SK-N-SH (cell line): ENCODE measurements at regions not wholly inside any gene's neighbourhood (a gene's known extent, or its start where the extent isn't known, plus 50 kb on each side); places are given as distances from the start of the nearest gene placed in this dataset.

ENCODE experiments used
- CTCF ChIA-PET: fragments of 300-600, 350-600 bp; formaldehyde crosslinking; extraction: SDS; loops from one replicate; lab custom pipeline; 2021; lab: Yijun Ruan, JAX
- POLR2A ChIA-PET: fragments of 350-600 bp; sonication (Branson Sonifier 250); formaldehyde crosslinking; extraction: SDS; loops from one replicate; lab custom pipeline; 2020; ENCODE audit warnings: antibody characterized with exemption, inconsistent platforms; lab: Yijun Ruan, JAX
- DNase-seq: peaks from one replicate; pipeline ENCODE4 v3.0.0; 2012
- H2AFZ ChIP-seq: fragments of 200-600 bp; sonication (generic); 2 replicates; pipeline ENCODE4 v1.8.1; 2016; ENCODE audit warnings: antibody characterized with exemption, mild to moderate bottlenecking, low read depth
- H3F3A ChIP-seq: fragments of 200-600 bp; sonication (generic); replicated peaks from 2 replicates; pipeline ENCODE3; 2016; ENCODE audit warnings: antibody characterized with exemption, mild to moderate bottlenecking; ENCODE audit not compliant: insufficient read depth
- H3K27ac ChIP-seq, 2 experiments: fragments of 200-500 bp in 1 of 2; fragments of 200-600 bp in 1 of 2; sonication (Bioruptor generic) in 1 of 2; sonication (generic), shearing (Covaris generic) in 1 of 2; 2 replicates each; pipeline versions ENCODE4 v1.5.1 to v1.6.1; 2014 to 2016; ENCODE audit warnings: low read depth in 2 of 2, inconsistent platforms in 1 of 2, low read length in 1 of 2, mild to moderate bottlenecking in 1 of 2, mixed read lengths in 1 of 2
- H3K27me3 ChIP-seq: fragments of 200-600 bp; sonication (generic), shearing (Covaris generic); 2 replicates; pipeline ENCODE4 v1.6.1; 2016; ENCODE audit warnings: mixed run types; ENCODE audit not compliant: insufficient read depth
- H3K36me3 ChIP-seq, 2 experiments: fragments of 200-500 bp in 1 of 2; fragments of 200-600 bp in 1 of 2; sonication (Bioruptor generic) in 1 of 2; sonication (generic) in 1 of 2; replicated peaks in 1 of 2; 2 replicates each; pipeline versions ENCODE3 to v1.5.1; 2014 to 2016; ENCODE audit warnings: low read length in 1 of 2, mild to moderate bottlenecking in 1 of 2; ENCODE audit not compliant: insufficient read depth in 2 of 2, control insufficient read depth in 1 of 2
- H3K4me1 ChIP-seq, 2 experiments: fragments of 200-500 bp in 1 of 2; fragments of 200-600 bp in 1 of 2; sonication (Bioruptor generic) in 1 of 2; sonication (generic), shearing (Covaris generic) in 1 of 2; 2 replicates each; pipeline versions ENCODE4 v1.5.1 to v1.6.1; 2014 to 2016; ENCODE audit warnings: low read depth in 1 of 2, low read length in 1 of 2, mixed run types in 1 of 2; ENCODE audit not compliant: insufficient read depth in 2 of 2, control insufficient read depth in 1 of 2
- H3K4me2 ChIP-seq: fragments of 200-600 bp; sonication (generic), shearing (Covaris generic); 2 replicates; pipeline ENCODE4 v1.6.1; 2017; ENCODE audit warnings: mixed run types
- H3K4me3 ChIP-seq, 2 experiments: fragments of 200-500 bp in 1 of 2; fragments of 200-600 bp in 1 of 2; sonication (Bioruptor generic) in 1 of 2; sonication (generic), shearing (Covaris generic) in 1 of 2; 2 replicates each; pipeline versions ENCODE4 v1.5.1 to v1.8.1; 2014 to 2016; ENCODE audit warnings: low read depth in 2 of 2, inconsistent platforms in 1 of 2, low read length in 1 of 2, mild to moderate bottlenecking in 1 of 2, mixed read lengths in 1 of 2, moderate library complexity in 1 of 2
- H3K79me2 ChIP-seq: fragments of 200-600 bp; sonication (generic); 2 replicates; pipeline ENCODE4 v1.8.1; 2017; ENCODE audit warnings: mild to moderate bottlenecking; ENCODE audit not compliant: insufficient read depth
- H3K9ac ChIP-seq: fragments of 200-600 bp; sonication (generic); 2 replicates; pipeline ENCODE4 v1.6.1; 2017; ENCODE audit warnings: mixed run types
- H3K9me2 ChIP-seq: fragments of 200-600 bp; sonication (generic); 2 replicates; pipeline ENCODE4 v1.6.1; 2017; ENCODE audit warnings: mixed run types
- H3K9me3 ChIP-seq: fragments of 200-600 bp; sonication (generic); 2 replicates; pipeline ENCODE4 v1.6.1; 2017; ENCODE audit warnings: mixed run types, mild to moderate bottlenecking, moderate library complexity
- H4K20me1 ChIP-seq: fragments of 200-600 bp; sonication (generic); 2 replicates; pipeline ENCODE4 v1.6.1; 2017; ENCODE audit warnings: mild to moderate bottlenecking, mixed run types; ENCODE audit not compliant: insufficient read depth
- EP300 ChIP-seq, 2 experiments: IDR thresholded peaks; 2 replicates each; pipeline versions ENCODE4 v1.4.0 to v1.6.1; 2012; ENCODE audit warnings: borderline replicate concordance in 1 of 2, low read depth in 1 of 2, low read length in 1 of 2
- FOSL2 ChIP-seq: IDR thresholded peaks from 2 replicates; pipeline ENCODE4 v1.4.0; 2012; ENCODE audit warnings: low read depth, mild to moderate bottlenecking, moderate library complexity, borderline replicate concordance
- FOXM1 ChIP-seq: IDR thresholded peaks from 2 replicates; pipeline ENCODE4 v1.4.0; 2012; ENCODE audit warnings: low read depth, mild to moderate bottlenecking
- JUND ChIP-seq: IDR thresholded peaks from 2 replicates; pipeline ENCODE4 v1.4.0; 2012
- MAX ChIP-seq: IDR thresholded peaks from 2 replicates; pipeline ENCODE4 v1.4.0; 2012; ENCODE audit warnings: low read depth
- MXI1 ChIP-seq: IDR thresholded peaks from 2 replicates; pipeline ENCODE4 v1.6.1; 2012; ENCODE audit warnings: mild to moderate bottlenecking, low read depth, low read length, improper control_type of control experiment
- NFIC ChIP-seq: IDR thresholded peaks from 2 replicates; pipeline ENCODE4 v1.4.0; 2012; ENCODE audit warnings: borderline replicate concordance
- NRF1 ChIP-seq: IDR thresholded peaks from 2 replicates; pipeline ENCODE4 v1.6.1; 2012; ENCODE audit warnings: low read depth, mild to moderate bottlenecking, low read length
- RCOR1 ChIP-seq: fragments of 150-350 bp; IDR thresholded peaks from 2 replicates; pipeline ENCODE4 v1.6.1; 2017; ENCODE audit warnings: antibody characterized with exemption, low read length
- RFX5 ChIP-seq: IDR thresholded peaks from 2 replicates; pipeline ENCODE4 v1.6.1; 2012; ENCODE audit warnings: mild to moderate bottlenecking, improper control_type of control experiment, low read length
- TCF12 ChIP-seq: IDR thresholded peaks from 2 replicates; pipeline ENCODE4 v1.4.0; 2012
- TEAD4 ChIP-seq: IDR thresholded peaks from 2 replicates; pipeline ENCODE4 v1.4.0; 2012; ENCODE audit warnings: mild to moderate bottlenecking, borderline replicate concordance; ENCODE audit not compliant: insufficient read depth
- USF1 ChIP-seq: IDR thresholded peaks from 2 replicates; pipeline ENCODE4 v1.4.0; 2012; ENCODE audit warnings: low read depth, borderline replicate concordance
- WGBS: methylation state at CpG from one replicate; pipeline ENCODE4 v1.1.6; 2017; ENCODE audit warnings: low lambda C conversion rate; 5-methylcytosine and 5-hydroxymethylcytosine counted together
- TF ChIP-seq, protein P1 (sequence below): fragments of 200-600 bp; sonication (generic); IDR thresholded peaks from 2 replicates; pipeline ENCODE4 v1.6.1; 2017; ENCODE audit warnings: antibody characterized with exemption, mild to moderate bottlenecking, moderate library complexity
- TF ChIP-seq, protein P2 (sequence below): IDR thresholded peaks from 2 replicates; pipeline ENCODE4 v1.6.1; 2012; ENCODE audit warnings: mild to moderate bottlenecking, low read depth, low read length, moderate library complexity
- TF ChIP-seq, protein P3 (sequence below): IDR thresholded peaks from 2 replicates; pipeline ENCODE4; 2012

GRCh38 chr2:144849612-144850011 is 329.7 kb upstream of the ZEB2 start:
- H3K4me2 ChIP-seq: peak overlapping the region; percentile 54; the same call in 1 of the 2 replicates
- H3K4me3 ChIP-seq: no peak overlapping the region
- peak overlapping the region; percentile 45 for H2AFZ ChIP-seq
- H4K20me1 ChIP-seq: no peaks in the 10 kb centered on the region
- POLR2A ChIA-PET: no interaction called here
- H3K79me2 ChIP-seq: no peaks in the 10 kb centered on the region
- TF ChIP-seq RFX5 (peak; percentile 75), NFIC (peak; percentile 35; the same call in 1 of the 2 replicates), USF1 (no peak), TEAD4 (no peak), TCF12 (peak; percentile 53)
- H3F3A ChIP-seq: no peaks in the 10 kb centered on the region
- H3K9ac ChIP-seq: no peak overlapping the region
- H3K27me3 ChIP-seq: no peaks in the 10 kb centered on the region
- H3K27ac ChIP-seq: peak overlapping the region in 1 of 2 experiments; percentile 67; a peak in 2 of 4 replicates
- 40% methylated on average over 3 of the region's 3 CpGs for WGBS
- H3K9me2 ChIP-seq: no peaks in the 10 kb centered on the region
- H3K9me3 ChIP-seq: no peaks in the 10 kb centered on the region
- DNase-seq: peak; percentile 22
- H3K36me3 ChIP-seq: no peaks in the 10 kb centered on the region
- H3K4me1 ChIP-seq: peaks cover 10 to 11% of the 10 kb centered on the region in 2 experiments; a peak in 3 of 4 replicates
- CTCF ChIA-PET: interaction anchor here (1.0 kb wide), 1 partner anchor 22 kb away, joined by 4 read pairs; no protein-coding TSS in a partner anchor

GRCh38 chr2:144848423-144848822 is 328.5 kb upstream of the ZEB2 start:
- no peak overlapping the region for H2AFZ ChIP-seq
- H3K9me2 ChIP-seq: no peaks in the 10 kb centered on the region
- DNase-seq: no peak
- no peak overlapping the region; a peak in 1 of 4 replicates for H3K27ac ChIP-seq
- no peak overlapping the region for H3K4me3 ChIP-seq
- WGBS: 100% methylated on average over 2 of the region's 2 CpGs
- TF ChIP-seq USF1 (no peak), NRF1 (no peak), FOXM1 (no peak), FOSL2 (no peak), MAX (no peak), EP300 (IDR thresholded peaks at IDR 0.05; ENCODE audit: borderline replicate concordance in 1 of 2, low read depth in 1 of 2, low read length in 1 of 2) (no peak), TEAD4 (no peak), MXI1 (no peak), JUND (no peak), RCOR1 (no peak), TCF12 (no peak), NFIC (no peak)
- TF ChIP-seq, protein P1, sequence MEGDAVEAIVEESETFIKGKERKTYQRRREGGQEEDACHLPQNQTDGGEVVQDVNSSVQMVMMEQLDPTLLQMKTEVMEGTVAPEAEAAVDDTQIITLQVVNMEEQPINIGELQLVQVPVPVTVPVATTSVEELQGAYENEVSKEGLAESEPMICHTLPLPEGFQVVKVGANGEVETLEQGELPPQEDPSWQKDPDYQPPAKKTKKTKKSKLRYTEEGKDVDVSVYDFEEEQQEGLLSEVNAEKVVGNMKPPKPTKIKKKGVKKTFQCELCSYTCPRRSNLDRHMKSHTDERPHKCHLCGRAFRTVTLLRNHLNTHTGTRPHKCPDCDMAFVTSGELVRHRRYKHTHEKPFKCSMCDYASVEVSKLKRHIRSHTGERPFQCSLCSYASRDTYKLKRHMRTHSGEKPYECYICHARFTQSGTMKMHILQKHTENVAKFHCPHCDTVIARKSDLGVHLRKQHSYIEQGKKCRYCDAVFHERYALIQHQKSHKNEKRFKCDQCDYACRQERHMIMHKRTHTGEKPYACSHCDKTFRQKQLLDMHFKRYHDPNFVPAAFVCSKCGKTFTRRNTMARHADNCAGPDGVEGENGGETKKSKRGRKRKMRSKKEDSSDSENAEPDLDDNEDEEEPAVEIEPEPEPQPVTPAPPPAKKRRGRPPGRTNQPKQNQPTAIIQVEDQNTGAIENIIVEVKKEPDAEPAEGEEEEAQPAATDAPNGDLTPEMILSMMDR: no peak
- TF ChIP-seq, protein P2, sequence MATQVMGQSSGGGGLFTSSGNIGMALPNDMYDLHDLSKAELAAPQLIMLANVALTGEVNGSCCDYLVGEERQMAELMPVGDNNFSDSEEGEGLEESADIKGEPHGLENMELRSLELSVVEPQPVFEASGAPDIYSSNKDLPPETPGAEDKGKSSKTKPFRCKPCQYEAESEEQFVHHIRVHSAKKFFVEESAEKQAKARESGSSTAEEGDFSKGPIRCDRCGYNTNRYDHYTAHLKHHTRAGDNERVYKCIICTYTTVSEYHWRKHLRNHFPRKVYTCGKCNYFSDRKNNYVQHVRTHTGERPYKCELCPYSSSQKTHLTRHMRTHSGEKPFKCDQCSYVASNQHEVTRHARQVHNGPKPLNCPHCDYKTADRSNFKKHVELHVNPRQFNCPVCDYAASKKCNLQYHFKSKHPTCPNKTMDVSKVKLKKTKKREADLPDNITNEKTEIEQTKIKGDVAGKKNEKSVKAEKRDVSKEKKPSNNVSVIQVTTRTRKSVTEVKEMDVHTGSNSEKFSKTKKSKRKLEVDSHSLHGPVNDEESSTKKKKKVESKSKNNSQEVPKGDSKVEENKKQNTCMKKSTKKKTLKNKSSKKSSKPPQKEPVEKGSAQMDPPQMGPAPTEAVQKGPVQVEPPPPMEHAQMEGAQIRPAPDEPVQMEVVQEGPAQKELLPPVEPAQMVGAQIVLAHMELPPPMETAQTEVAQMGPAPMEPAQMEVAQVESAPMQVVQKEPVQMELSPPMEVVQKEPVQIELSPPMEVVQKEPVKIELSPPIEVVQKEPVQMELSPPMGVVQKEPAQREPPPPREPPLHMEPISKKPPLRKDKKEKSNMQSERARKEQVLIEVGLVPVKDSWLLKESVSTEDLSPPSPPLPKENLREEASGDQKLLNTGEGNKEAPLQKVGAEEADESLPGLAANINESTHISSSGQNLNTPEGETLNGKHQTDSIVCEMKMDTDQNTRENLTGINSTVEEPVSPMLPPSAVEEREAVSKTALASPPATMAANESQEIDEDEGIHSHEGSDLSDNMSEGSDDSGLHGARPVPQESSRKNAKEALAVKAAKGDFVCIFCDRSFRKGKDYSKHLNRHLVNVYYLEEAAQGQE: no peak
- TF ChIP-seq, protein P3, sequence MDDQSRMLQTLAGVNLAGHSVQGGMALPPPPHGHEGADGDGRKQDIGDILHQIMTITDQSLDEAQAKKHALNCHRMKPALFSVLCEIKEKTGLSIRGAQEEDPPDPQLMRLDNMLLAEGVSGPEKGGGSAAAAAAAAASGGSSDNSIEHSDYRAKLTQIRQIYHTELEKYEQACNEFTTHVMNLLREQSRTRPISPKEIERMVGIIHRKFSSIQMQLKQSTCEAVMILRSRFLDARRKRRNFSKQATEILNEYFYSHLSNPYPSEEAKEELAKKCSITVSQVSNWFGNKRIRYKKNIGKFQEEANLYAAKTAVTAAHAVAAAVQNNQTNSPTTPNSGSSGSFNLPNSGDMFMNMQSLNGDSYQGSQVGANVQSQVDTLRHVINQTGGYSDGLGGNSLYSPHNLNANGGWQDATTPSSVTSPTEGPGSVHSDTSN: no peak
- H3K9me3 ChIP-seq: no peaks in the 10 kb centered on the region
- H3F3A ChIP-seq: no peaks in the 10 kb centered on the region
- H4K20me1 ChIP-seq: no peaks in the 10 kb centered on the region
- H3K9ac ChIP-seq: no peak overlapping the region
- no peaks in the 10 kb centered on the region for H3K79me2 ChIP-seq
- H3K36me3 ChIP-seq: no peaks in the 10 kb centered on the region
- CTCF ChIA-PET: interaction anchor here (1.0 kb wide), 1 partner anchor 21 kb away, joined by 4 read pairs; no protein-coding TSS in a partner anchor
- H3K27me3 ChIP-seq: no peaks in the 10 kb centered on the region
- POLR2A ChIA-PET: no interaction called here
- peaks cover 10 to 11% of the 10 kb centered on the region in 2 experiments; a peak in 3 of 4 replicates for H3K4me1 ChIP-seq
- no peak overlapping the region for H3K4me2 ChIP-seq
